GM18870 (cell line): ENCODE measurements at regions not wholly inside any gene's neighbourhood (a gene's known extent, or its start where the extent isn't known, plus 50 kb on each side); places are given as distances from the start of the nearest gene placed in this dataset.
A peak's percentile ranks its signal among the peaks of the same experiment; 100 is the strongest.

ENCODE experiments used
- ATAC-seq: cut with Tn5 transposase; IDR thresholded peaks from one replicate; pipeline ENCODE4 v1.9.1; 2021; ENCODE audit warnings: moderate library complexity; ENCODE audit not compliant: unreplicated experiment

DNA sequence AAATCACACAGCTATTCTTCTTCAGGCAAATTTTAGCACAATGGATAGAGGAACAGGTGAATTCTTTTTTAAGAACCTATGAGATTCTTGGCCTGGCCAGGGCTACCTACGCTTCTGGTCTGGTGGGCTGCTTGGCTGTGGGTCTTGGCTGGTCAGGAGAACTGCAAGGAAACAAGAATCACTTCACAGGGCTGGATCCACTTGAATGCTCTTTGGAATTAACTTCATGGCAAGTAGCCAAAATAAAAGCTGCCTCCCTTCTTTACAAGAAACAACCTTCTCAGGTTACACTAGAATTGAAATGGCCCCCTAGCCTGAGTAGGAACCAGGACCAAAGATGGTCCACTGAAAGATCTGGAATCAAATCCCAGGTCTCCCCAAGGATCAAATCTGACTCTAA lies 519.1 kb downstream of the IQCM start:
- ATAC-seq = no peak

DNA sequence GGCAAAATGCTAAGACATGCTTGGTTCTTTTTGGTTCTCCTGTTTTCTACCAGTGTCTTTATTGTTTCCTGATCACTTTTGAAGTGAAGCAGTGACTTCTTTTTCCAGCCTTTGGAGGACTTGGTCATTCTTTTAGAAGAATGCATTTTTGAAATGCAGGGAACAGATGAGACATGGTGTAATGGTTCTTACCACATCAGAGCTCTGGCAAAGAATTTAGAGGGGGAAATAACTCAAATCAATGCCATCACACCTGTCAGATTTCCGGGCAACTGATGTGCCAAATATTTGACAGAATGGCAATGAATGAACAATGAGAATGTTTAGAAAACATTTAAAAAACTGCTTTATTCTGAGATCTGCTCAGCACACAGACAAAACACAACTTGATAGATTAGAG lies 519.6 kb downstream of the IQCM start:
- no peak for ATAC-seq

DNA sequence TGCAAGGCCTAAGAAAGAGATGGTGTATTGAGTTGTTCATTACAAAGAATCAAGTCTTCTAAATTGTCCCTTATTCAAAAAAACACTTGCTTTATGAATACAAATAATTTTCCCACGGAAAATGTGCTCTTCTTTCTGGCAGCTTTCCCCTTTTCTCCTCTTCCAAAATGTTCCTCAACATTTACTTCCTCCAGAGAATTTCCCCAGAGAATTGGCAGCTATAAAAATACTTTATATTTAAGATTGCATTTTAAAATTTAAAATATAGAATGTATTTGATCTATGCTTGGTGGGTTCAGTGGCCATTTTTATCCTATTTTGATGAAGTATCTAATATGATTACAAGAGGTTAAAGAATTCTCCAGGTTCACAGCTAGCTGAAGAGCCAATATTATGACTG lies 521.0 kb downstream of the IQCM start:
- no peak for ATAC-seq

DNA sequence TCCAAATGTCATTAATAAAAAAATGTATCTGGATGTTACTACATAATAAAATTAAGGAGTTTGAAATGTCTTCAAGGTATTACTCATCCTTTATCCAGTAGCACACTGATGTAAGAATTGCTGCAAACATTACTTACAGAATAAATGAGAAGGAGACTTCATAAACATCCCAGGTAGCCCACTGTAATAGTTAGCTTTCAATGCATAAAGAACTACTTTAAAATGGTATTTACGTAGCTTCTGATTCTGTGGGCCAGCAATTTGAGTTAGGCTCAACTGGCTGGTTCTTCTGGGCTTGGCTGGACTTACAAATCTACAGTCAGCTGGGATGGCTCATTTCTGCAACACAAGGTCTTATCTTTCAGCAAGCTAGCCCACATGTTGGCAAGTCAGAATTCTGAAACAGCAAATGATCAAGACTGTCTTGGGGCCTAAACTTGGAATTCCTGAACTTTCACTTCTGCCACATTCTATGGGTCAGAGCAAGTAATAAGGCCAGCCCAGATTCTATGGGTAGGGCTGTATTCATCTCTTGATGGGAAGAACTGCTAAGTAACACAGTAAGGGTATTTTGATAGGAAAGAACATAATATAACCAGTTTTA lies 522.5 kb downstream of the IQCM start:
- ATAC-seq = no peak

DNA sequence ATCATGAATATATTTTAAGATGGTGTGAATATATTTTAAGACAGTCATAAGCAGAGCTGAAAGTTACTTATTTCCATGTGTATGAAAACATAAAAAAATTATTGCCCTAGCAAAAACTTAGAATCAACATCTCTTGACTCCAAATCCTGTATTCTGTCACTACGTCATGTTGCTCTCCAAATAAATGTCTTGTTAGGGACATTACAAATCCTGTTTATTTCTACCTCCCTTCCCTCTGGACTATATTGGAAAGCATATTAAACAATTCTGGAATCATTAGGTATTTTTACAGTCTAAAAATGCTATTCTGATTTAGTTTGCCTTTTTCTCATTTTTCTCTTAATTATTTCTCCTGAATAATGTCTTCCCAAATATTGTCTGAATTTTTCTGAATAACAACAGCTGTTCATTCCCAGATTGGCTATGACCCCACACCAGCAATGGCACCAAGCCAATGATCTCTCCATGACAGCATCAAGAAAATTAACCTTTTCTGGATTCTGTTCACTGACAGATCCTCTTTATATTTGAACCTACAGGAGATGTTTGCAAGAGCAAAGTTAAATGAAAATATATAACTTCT lies 523.1 kb downstream of the IQCM start:
- ATAC-seq = no peak

DNA sequence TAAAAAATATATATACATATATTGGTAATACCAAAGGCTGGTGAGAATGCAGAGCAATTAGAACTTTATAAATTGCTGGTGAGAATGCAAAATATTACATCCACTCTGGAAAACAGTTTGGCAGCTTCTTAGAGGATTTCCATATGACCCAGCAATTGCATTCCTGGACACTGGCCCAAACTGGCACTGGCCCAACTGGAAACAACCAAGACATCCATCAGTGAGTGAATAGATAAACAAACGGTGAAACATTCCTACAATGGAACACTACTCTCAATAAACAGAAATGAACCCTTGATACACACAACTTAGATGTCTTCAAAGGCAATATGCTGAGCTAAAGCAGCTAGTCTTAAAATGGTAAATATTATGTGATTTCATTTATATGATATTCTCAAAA lies 524.2 kb downstream of the IQCM start:
- no peak for ATAC-seq

DNA sequence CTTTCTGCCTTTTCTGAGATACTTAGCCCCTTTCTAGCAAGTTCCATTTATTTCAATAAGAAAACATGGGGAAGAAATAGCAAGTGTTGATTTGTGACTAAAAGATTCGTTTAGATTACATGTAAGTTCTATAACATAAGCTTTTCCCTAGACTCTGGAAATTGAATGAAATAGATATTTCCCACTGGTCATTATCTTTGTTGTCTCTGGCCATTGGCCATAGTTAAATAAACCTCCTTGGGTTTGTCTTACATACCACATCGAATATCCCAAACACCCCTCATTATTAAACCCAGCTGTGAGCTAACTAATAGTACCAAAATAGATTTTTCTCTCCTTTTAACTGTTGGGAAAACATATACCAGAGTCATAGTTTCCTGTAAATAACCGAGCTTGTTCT lies 534.8 kb downstream of the IQCM start:
- ATAC-seq = no peak

DNA sequence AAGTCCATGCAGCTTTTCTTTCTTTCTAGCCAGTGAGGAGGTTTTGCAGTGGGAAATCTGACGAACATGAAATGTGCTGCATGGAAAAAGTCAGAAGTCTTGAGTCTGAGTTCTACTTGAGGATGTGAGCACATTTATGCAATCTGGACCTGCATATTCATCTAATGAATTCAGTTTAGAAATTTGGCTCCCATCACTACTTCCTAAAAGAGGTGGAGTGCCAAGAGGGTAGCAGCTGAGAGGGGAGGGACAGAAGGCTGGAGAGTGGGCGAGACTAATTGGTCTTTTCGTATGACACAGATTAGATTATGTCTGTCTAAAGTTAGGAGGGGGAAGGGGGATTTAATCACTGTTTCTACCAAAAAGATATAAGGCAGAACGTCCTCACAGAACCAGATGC lies 535.9 kb downstream of the IQCM start:
- ATAC-seq = no peak

DNA sequence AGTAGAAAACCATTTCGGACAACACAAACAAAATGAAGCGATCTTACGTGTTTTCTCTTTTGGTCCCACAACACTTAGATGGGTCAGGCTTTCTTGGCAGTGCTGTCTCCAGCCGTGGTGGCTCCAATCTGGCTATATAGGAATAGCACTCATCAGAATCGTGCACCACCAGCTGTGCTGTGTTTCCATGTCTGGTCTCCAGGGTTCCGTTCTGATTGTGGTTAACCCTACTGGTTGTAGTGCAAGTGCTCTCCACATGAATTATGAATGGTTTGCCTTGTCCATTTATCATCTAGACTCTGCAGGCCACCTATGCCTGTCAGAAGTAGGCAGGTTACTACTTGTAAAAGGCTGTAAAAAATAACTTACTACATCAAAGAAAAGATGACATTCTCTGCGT lies 536.3 kb downstream of the IQCM start:
- no peak for ATAC-seq

DNA sequence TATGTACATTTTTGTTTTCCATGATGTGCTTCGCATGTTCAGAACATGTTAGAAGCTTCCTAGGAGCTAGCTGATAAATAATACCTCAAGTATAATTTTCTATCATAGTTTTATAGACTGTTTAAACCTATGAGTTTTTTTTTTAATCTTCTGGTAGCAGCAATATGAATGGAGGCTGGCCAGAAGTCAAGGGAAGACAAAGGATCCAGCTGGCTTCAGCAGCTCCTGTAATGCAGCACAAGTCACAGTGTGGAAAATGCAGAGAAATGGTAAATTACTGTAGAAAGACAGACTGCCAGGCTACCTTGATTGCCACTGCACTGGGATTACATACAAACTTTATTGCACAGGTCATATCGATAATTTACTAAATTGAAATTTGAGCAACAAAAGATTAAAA lies 537.9 kb downstream of the IQCM start:
- ATAC-seq = no peak

DNA sequence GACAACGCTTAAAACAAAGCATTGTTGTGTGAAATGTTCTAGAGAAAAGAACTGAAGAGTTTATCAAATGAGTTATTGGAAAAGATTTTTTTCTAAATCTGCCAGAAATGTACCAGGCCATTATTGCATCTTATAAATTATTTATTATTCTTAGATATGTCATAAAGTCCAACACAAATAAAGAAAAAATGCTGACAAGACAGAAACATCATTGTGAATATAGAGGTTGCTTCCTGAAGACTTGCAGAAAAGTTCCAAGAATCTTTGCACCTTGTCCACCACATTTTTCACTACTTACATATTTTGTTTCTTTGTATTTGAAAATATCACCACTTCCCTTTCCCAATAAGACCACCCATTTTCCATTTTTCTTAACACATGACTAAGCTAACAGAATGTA lies 545.8 kb downstream of the IQCM start:
- ATAC-seq = no peak

DNA sequence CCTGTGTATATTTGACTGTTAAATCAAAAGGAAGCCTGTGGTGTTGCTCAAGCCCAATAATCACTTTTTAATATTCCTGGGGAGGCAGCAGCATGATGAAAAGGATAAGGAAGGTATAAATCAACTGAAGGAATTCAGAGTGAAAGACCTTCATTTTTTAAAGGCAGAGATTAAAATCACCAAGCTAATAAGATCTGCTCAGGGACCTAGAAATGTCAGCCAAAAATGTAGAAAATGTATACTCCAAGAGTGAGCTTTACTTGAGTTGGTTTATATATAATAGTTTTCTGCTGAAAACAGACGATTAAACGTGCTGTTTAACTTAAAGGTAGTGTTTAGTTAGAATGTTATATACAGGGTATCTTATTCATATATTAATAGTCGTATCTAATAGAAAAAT lies 549.3 kb downstream of the IQCM start:
- no peak for ATAC-seq

DNA sequence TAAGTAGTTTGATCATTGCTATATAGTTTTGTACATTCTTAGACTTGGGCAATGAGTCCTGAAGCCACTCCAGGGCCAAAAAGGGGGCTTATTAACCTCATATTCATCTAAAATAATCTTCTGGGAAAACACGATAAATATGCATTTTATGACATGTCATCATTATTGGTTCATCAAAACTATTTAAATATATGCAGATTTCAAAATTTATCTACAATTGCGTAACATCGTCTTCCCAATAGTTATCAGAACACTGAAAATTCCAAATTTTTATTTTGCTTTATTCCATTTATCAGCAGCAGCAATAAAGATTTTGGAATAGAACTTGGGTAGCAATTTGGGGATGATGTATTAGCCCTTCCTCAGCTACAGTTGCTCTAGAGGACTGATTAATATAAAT lies 550.0 kb downstream of the IQCM start:
- no peak for ATAC-seq

DNA sequence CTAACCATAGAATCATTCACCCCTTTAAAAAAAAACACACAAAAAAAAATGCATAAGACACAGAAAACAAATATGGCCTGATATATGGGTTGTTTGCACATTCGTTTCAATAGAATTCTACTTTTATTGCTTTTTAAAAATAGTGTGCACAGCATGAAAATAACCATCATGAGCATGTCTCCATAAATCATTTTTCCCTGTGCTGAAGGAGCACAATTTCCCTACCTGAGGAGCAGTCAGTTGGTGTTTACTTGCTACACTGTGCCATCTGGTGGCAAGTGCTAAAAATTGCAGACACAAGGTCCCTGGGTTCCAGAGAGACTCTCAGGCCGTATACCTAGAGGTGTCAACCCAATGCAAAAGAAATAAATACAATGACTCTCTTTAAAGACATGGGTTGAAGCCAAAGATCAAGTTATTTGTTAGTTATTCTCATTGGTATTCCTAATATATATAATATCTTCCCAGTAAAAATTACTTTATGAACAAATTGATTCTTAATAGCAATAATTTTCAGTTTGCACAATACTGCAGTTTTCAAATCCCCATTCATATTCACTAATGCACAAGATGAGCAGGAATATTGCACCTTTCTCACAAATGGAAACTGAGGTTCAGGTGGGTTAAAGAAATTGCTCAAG lies 551.4 kb downstream of the IQCM start:
- ATAC-seq = peak; percentile 83

DNA sequence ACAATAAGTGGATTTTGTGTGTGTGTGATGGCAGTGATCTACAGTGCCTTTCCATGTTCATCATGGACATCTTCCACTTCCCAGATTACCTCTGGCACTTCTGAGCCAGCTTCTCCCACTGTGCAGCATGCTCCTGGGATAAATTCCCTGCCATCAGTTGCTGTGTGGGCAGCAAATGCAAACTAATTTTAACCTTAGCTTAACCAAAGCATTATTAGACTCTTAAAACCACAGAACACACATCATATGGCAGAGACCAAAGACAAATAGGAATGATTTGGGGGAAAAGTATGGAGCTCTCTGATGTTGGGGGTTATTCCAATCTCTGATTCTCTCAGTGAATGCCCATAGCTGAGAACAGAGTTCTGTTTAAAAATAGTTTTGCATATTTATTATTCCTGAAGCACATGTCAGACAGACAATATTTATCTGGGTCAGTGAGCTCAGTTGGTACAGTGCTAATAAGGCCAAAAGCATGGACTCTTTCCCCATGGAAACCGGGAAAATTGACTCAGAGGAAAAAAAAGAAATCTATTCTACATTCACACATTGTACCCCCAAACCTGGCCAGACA lies 567.4 kb downstream of the IQCM start:
- ATAC-seq = no peak

DNA sequence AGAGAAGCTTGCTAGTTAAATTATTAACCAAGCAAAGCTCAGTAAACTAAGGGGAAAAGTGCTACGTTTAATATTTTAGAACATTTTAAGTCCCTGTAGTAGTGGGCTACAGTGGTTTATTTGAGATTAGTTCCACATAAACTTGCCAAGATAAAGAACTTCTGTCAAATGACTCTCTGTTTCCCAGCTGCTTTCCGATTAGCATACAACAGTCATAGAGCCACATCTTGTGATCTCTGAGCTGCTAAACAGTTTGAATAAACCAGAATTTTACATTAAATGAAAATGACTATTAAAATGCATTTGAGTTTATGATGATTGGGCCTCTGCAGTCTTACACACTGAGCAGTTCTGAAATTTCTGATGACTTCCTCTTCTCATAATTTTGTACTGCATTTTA lies 568.5 kb downstream of the IQCM start:
- ATAC-seq = no peak

DNA sequence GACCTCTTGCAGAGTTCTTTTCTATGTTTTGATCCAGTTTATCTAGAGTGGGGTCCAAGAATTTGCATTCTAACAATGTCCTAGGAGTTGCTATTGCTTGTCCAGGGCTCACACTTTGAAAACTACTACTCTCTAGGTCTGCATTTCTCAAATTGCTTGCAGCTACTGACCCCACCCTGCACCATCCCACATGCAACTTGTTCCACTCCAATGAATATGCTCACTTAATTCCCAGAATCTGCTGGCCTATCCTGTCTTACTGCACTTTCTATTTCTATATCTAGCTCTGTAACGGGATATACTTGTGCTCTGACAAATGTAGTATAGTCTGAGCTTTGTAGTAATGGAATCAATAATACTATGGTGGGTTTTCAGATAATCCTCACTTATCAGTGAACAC lies 570.3 kb downstream of the IQCM start:
- no peak for ATAC-seq

DNA sequence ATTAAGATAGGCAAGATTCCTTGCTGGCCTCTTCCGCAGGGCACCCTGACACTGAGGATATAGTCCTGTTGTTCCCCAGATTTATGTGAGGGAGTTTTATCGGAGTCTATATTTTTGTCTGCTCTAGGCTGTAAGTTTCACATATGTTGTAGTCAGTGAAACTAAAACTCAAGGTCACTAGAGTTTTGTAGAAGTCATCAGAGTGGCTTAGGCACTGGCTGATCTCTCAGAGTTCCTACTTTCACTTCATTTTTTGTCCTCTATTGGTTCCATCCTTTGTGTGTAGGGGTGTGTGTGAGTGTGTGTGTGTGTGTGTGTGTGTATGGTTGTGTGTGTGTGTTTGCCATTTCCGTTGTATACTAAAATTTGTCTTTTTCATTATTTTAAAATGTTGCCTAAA lies 577.5 kb downstream of the IQCM start:
- no peak for ATAC-seq

DNA sequence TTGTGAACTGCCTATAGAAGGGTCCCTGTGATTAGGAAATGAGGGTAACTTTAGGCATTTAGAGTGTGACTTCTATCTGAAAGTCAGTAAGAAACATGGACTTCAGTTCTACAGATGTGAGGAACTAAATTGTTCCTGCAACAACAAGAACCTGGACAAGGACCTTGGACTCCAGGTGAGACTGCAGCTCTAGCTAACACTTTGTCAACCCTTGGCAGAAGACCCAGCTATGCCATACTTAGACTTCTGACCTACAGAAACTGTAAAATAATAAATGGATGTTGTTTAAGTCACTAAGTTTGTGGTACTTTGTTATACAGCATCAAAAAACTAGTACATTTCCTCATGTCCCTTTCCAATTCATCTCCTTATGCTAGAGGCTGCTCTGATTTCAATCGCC lies 580.8 kb downstream of the IQCM start:
- ATAC-seq = no peak

DNA sequence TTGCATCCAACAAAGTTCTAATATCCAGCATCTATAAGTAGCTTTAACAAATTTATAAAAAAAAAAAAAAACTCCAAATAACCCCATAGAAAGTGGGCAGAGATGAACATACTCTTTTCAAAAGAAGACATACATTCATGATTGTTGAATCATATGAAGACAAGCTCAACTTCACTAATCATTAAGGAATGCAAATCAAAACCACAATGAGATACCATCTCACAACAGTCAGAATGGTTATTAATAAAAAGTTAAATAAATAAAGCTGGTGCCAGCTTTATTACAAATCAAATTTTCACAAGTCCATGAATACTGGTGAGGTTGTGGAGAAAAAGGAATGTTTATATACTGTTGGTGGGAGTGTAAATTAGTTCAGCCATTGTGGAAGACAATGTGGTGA lies 592.0 kb downstream of the IQCM start:
- no peak for ATAC-seq

DNA sequence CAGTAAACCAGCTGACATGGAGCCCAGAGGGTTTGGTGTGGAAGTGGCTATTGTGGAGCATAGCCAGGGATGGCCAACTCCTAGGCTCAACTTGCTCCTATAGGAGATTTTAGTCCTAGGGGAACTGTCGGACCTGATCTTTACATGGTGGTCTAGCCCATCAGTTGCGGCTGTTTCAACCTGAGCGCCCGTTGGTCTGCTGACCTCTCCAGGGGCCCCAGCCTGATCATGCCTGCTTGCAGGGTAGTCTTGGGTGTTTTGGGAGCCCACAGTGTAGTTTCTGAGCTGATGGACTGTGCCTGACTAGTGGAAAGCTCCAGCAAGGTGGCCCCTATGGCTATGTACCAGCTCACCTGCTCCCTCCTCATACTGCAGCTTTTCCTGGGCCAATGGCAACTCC lies 597.0 kb downstream of the IQCM start:
- ATAC-seq = no peak

DNA sequence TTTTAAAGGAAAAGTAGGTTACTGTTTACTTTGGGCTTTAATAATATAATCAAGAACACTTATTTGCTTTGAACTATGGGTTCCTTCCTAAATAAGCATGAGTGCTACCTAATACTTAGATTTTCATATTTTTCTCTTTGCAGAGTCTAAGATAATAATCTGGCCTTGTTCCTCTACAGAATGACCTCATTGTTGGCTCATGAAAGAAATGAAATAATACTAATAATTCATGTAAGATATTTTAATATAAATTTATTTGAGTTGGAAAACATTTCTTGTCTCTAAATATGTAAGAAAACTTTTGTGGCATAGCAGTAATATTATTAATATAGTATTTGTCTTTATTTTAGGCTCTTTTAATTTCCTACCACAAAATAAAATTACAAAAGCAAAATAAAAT lies 601.3 kb downstream of the IQCM start:
- no peak for ATAC-seq

DNA sequence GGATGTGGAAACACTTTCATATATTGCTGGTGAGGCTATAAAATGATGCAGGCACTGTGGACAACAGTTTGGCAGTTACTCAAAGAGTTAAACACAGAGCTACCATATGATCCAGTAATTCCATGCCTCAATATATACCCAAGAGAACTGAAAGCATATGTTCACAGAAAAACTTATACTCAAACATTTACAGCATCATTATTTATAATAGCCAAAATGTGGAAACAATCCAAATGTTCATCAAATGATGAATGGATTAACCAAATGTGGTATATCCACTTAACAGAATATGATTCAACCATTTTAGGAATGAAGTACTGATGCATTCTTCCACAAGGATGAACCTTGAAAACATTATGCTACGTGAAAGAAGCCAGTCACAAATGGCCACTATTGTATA lies 603.8 kb downstream of the IQCM start:
- ATAC-seq = no peak
